ENCODE measurements at regions not wholly inside any gene's neighbourhood (a gene's known extent, or its start where the extent isn't known, plus 50 kb on each side); places are given as distances from the start of the nearest gene placed in this dataset.

DNA sequence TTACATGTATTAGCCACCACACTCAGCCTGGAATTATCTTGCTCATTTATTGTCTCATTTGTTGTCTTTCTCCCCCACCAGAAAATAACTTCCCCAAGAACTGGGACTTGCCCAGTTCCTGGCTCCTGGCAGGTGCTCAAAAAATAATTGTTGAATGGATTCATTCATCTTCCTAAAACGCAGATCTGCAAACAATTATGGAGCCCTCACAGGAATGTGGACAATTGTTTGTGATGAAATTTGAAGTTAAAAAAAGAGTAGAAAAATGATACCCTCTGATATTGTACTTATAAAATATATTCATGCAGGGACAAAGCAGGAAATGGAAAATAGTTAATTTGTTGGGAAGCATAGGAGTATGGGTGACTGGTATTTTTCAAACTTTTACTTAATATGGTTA lies 60.7 kb upstream of the MAP1LC3B2 start:
- no peak for DNase-seq

DNA sequence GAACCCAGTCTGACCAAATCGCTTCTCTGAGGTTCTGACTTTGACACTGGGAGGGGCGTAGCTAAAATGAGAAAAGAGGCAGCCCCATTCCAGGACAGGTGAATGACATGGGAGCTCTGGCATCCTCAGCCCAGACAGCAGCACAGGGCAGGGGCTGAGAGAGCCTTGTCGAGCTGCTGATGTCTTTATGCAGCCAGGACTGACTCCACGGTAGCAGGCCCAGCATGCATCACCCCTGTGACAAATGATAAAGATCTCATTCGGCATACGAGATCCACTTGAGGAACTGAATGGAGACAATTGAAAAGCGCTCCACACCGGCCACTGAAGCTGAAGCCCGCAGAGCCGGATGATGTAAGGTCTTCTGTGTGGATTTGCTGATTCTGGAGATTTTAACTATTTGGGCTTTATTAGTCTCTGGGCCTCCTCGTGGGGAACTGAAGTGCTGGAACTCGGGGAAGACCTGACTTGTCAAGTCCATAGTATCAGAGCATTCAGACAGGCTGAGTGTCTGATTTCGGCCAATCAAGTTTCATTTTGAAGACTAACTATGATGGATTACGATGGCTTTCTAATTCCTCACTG lies 56.9 kb upstream of the MAP1LC3B2 start:
- no peak for DNase-seq

DNA sequence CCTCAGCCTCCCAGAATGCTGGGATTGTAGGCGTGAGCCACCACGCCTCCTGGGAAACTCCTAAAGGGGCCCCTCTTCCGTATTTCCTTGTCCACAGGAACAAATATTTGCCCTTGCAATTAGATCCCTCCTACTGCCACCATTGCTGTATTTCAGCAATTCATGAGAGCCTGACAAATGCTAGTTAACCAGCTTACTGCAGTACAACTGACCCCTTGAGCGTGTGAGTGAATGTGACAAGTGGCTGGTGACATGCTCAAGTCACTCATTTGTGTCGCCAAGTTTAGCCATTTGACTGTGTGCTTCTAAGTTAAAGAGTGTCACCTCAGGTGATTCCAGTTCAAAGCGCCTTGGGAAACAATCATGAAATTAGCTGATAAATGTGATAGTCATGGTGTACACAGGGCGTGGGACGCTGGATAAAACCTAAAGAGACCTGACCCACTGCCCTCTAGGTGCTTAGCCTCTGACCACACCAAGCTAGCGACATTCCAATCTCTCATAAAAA lies 56.1 kb upstream of the MAP1LC3B2 start:
- no peak for DNase-seq

DNA sequence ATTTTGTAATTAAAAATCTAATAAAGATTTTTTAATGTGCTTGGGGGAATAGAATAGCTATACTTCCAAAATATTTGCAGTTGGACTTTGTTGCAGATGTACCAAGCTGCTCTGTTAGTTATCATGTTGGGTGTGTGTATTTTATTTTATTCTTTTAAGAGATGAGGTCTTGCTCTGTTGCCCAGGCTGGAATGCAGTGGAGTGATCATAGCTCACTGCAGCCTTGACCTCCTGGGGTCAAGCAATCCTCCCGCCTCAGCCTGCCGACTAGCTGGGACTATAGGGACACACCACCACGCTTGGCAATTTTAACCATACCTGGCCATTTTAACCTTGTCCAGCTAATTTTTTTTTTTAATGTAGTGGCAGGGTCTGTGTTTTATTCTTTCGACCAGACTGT lies 54.7 kb upstream of the MAP1LC3B2 start:
- no peak for DNase-seq

DNA sequence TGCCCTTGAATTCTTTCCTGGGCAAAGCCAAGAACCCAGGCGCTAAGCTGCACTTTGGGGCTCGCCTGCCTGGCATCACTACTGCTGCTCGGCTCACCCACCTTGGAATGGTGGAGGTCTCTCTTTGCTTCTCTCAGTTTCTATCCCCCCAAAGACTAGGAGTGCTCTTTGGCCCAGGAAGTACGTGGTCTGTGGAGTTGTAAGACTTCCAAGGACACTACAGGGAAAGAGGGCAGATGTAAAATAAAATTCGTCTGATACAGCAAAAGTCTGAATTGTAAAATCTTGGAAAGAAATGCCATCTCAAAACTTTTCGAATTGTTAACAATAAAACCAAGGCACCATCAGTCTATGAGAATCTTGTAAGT lies 52.5 kb upstream of the MAP1LC3B2 start:
- no peak for DNase-seq

DNA sequence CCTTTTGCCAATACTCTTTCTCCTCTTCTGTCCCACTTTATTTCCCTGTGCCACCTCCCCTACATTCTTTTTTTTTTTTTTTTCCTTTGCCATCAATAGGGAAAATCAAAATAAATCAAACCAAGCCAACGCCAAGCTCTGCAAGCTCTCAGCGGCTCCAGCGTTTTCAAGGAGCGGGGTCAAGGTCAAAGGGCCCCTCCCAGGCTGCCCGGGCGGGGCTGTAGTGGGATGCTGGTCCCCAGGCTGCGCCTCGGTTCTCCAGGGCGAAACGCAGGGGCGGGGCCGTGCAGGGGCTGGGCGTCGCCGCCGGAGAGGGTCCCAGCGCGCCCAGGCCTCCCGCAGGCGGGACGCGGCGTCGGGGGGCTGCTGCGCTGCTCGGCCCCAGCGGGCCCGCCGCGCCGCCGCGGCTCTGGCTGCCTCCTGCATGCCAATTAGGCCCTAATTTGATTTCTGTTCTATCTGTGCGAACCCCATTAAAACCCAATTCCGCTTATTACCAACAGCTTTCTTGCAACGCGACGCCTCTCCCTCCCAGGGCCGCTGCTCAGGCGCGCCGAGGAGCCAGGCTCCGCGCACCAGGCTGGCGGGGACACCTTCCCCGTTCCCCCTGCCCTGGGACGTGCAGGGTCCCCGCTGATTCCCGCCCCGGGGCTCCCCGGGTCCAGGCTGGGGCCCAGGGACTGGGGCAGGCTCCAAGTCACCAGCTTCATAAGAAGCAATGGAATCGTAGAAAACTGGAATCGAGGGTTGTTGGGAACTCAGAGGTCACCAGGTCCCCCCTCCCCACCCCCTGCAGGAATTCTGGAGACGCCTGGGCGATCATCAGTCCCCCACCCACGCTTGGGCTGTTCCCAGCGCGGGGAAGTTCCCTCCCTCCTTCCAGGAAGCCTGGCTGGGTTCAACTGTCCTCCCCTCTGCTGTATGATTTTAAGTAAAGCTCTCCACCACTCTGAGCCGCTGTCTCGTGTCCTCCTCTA lies 50.7 kb upstream of the MAP1LC3B2 start:
- peak; percentile 66 for DNase-seq
